ENCODE measurements at regions not wholly inside any gene's neighbourhood (a gene's known extent, or its start where the extent isn't known, plus 50 kb on each side); places are given as distances from the start of the nearest gene placed in this dataset.

GRCh38 chr11:38416141-38416540 lies 1818.1 kb upstream of the RAG2 start:
- Histone ChIP-seq H3K4me2 (ENCODE audit: low read length) (no peak overlapping the region), H4K20me1 (ENCODE audit: insufficient read depth, low read length) (no peaks in the 10 kb centered on the region), H3K9me3 (ENCODE audit: insufficient read depth, low read depth, low read length) (no peaks in the 10 kb centered on the region), H3K9ac (ENCODE audit: low read length) (no peak overlapping the region), H3K79me2 (ENCODE audit: insufficient read depth, low read length) (no peaks in the 10 kb centered on the region), H3K4me3 (ENCODE audit: insufficient read depth, low read depth, low read length) (no peak overlapping the region), H2AFZ (ENCODE audit: low read depth, low read length) (no peak overlapping the region), H3K27me3 (ENCODE audit: insufficient read depth, low read length) (no peaks in the 10 kb centered on the region), H3K4me1 (ENCODE audit: insufficient read depth, low read length) (no peaks in the 10 kb centered on the region), H3K27ac (ENCODE audit: low read depth, low read length) (no peak overlapping the region), H3K36me3 (ENCODE audit: insufficient read depth, low read length) (no peaks in the 10 kb centered on the region)
- peaks cover 8% of the 10 kb centered on the region for H3K9me3 Mint-ChIP-seq (ENCODE audit: unreplicated experiment)
- H3K27me3 Mint-ChIP-seq (ENCODE audit: low read depth, unreplicated experiment) = no peaks in the 10 kb centered on the region
- DNase-seq (ENCODE audit: low read depth) (peak; percentile 25), FAIRE-seq (no peak)
- TF ChIP-seq EZH2 (IDR thresholded peaks at IDR 0.05; ENCODE audit: insufficient read depth, low read length) (no peak), CTCF (IDR thresholded peaks at IDR 0.05; ENCODE audit: insufficient read depth, low read depth, low read length) (no peak)
- H3K27ac Mint-ChIP-seq (ENCODE audit: unreplicated experiment) = no peak overlapping the region
- H3K4me3 Mint-ChIP-seq (ENCODE audit: unreplicated experiment) = no peak overlapping the region
- H3K36me3 Mint-ChIP-seq (ENCODE audit: low read depth, unreplicated experiment) = no peaks in the 10 kb centered on the region
- H3K4me1 Mint-ChIP-seq (ENCODE audit: low read depth, unreplicated experiment) = no peaks in the 10 kb centered on the region

- FAIRE-seq (no peak), DNase-seq (ENCODE audit: low read depth) (no peak)
- Histone ChIP-seq H3K9ac (ENCODE audit: low read length) (no peak overlapping the region), H3K27me3 (ENCODE audit: insufficient read depth, low read length) (no peaks in the 10 kb centered on the region), H4K20me1 (ENCODE audit: insufficient read depth, low read length) (no peaks in the 10 kb centered on the region), H3K79me2 (ENCODE audit: insufficient read depth, low read length) (no peaks in the 10 kb centered on the region), H2AFZ (ENCODE audit: low read depth, low read length) (no peak overlapping the region), H3K36me3 (ENCODE audit: insufficient read depth, low read length) (no peaks in the 10 kb centered on the region), H3K4me2 (ENCODE audit: low read length) (no peak overlapping the region), H3K4me3 (ENCODE audit: insufficient read depth, low read depth, low read length) (no peak overlapping the region), H3K4me1 (ENCODE audit: insufficient read depth, low read length) (no peaks in the 10 kb centered on the region), H3K27ac (ENCODE audit: low read depth, low read length) (no peak overlapping the region), H3K9me3 (ENCODE audit: insufficient read depth, low read depth, low read length) (no peaks in the 10 kb centered on the region)
- H3K36me3 Mint-ChIP-seq (ENCODE audit: low read depth, unreplicated experiment) = no peaks in the 10 kb centered on the region
- H3K9me3 Mint-ChIP-seq (ENCODE audit: unreplicated experiment) = peaks cover 3% of the 10 kb centered on the region
- TF ChIP-seq EZH2 (IDR thresholded peaks at IDR 0.05; ENCODE audit: insufficient read depth, low read length) = no peak
- TF ChIP-seq CTCF (IDR thresholded peaks at IDR 0.05; ENCODE audit: insufficient read depth, low read depth, low read length) = peak; percentile 14
- H3K4me1 Mint-ChIP-seq (ENCODE audit: low read depth, unreplicated experiment) = peaks cover 2% of the 10 kb centered on the region
- H3K4me3 Mint-ChIP-seq (ENCODE audit: unreplicated experiment) = no peak overlapping the region
- H3K27ac Mint-ChIP-seq (ENCODE audit: unreplicated experiment) = no peak overlapping the region
- H3K27me3 Mint-ChIP-seq (ENCODE audit: low read depth, unreplicated experiment) = no peaks in the 10 kb centered on the region
These were observed 1813.1 kb upstream of the RAG2 start for GRCh38 chr11:38411149-38411548.

GRCh38 chr11:38402063-38402462 lies 1804.0 kb upstream of the RAG2 start:
- Mint-ChIP-seq H3K36me3 (ENCODE audit: low read depth, unreplicated experiment) (no peaks in the 10 kb centered on the region), H3K9me3 (ENCODE audit: unreplicated experiment) (no peaks in the 10 kb centered on the region)
- no peak for TF ChIP-seq EZH2 (IDR thresholded peaks at IDR 0.05; ENCODE audit: insufficient read depth, low read length)
- no peak for TF ChIP-seq CTCF (IDR thresholded peaks at IDR 0.05; ENCODE audit: insufficient read depth, low read depth, low read length)

More at GRCh38 chr11:38402063-38402462, 1804.0 kb upstream of the RAG2 start:
- H3K9me3 ChIP-seq (ENCODE audit: insufficient read depth, low read depth, low read length) = no peaks in the 10 kb centered on the region
- no peaks in the 10 kb centered on the region for H3K4me1 ChIP-seq (ENCODE audit: insufficient read depth, low read length)
- no peak for DNase-seq (ENCODE audit: low read depth)
- H3K27me3 Mint-ChIP-seq (ENCODE audit: low read depth, unreplicated experiment) = no peaks in the 10 kb centered on the region
- H3K4me3 ChIP-seq (ENCODE audit: insufficient read depth, low read depth, low read length) = no peak overlapping the region
- H3K27me3 ChIP-seq (ENCODE audit: insufficient read depth, low read length) = no peaks in the 10 kb centered on the region
- H3K27ac Mint-ChIP-seq (ENCODE audit: unreplicated experiment) = no peak overlapping the region
- H3K79me2 ChIP-seq (ENCODE audit: insufficient read depth, low read length) = no peaks in the 10 kb centered on the region
- H3K9ac ChIP-seq (ENCODE audit: low read length) = no peak overlapping the region
- no peak overlapping the region for H3K4me2 ChIP-seq (ENCODE audit: low read length)
- FAIRE-seq = no peak
- H4K20me1 ChIP-seq (ENCODE audit: insufficient read depth, low read length) = no peaks in the 10 kb centered on the region
- H3K4me1 Mint-ChIP-seq (ENCODE audit: low read depth, unreplicated experiment) = no peaks in the 10 kb centered on the region
- no peak overlapping the region for H3K4me3 Mint-ChIP-seq (ENCODE audit: unreplicated experiment)
- H2AFZ ChIP-seq (ENCODE audit: low read depth, low read length) = no peak overlapping the region
- no peak overlapping the region for H3K27ac ChIP-seq (ENCODE audit: low read depth, low read length)
- H3K36me3 ChIP-seq (ENCODE audit: insufficient read depth, low read length) = no peaks in the 10 kb centered on the region
